GM21619 (cell line): ENCODE measurements at regions not wholly inside any gene's neighbourhood (a gene's known extent, or its start where the extent isn't known, plus 50 kb on each side); places are given as distances from the start of the nearest gene placed in this dataset.
A peak's percentile ranks its signal among the peaks of the same experiment; 100 is the strongest.
"Not testable (repeated sequence)": the region's sequence is repeated elsewhere in the genome, so short reads cannot be mapped to it uniquely, and the experiment has no call there.

Experiments used
- ATAC-seq: cut with Tn5 transposase; IDR thresholded peaks from one replicate; pipeline ENCODE4 v1.9.1; 2021; ENCODE audit not compliant: unreplicated experiment

DNA sequence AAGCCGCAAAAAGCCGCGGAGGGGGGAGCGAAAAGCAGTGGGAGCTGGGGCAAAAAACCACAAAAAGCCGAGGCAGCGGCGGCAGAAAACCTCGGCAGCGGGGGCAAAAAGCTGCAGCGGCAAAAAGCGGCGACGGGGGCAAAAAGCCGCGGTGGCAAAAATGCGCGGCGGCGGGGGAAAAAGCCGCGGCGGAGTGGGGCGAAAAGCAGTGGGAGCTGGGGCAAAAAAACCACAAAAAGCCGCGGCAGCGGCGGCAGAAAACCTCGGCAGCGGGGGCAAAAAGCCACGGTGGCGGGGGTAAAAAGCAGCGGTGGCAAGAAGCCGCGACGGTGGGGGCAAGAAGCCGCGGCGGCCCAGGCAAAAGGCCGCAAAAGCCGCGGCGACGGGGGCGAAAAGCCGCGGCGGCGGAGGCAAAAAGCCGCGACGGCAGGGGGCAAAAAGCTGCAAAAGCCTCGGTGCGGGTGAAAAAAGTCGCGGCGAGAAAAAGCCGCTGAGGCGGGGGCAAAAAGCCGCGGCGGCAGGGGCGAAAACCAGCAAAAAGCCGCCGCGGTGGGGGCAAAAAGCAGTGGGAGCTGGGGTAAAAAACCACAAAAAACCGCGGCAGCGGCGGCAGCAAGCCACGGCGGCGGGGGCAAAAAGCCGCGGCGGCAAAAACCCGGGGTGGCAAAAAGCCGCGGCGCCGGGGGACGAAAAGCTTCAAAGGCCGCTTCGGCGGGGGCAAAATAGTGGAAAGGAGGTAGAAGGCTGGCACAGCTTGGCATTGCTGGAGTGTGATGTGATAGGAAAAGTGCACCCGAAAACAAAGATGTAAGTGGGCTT is 135.9 kb downstream of the ZNF92 start:
- ATAC-seq, result no peak

DNA sequence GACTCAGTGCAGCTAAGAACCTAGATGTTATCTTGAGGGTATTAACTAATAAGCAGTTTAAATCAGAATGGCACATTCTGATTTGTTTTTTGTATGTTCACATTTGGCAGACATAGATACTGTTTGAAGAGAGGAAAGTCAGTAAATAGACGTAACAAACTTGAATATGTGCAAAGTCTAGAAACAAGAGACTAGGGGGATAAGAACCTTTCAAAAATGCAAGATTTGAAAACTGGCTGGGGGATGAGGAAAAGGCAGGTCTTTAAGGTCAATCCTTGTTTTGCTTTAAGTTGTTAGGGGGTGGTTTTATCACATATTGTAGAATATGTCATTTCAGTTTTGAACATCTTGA is 136.5 kb downstream of the ZNF92 start:
- ATAC-seq, result not testable (repeated sequence)

DNA sequence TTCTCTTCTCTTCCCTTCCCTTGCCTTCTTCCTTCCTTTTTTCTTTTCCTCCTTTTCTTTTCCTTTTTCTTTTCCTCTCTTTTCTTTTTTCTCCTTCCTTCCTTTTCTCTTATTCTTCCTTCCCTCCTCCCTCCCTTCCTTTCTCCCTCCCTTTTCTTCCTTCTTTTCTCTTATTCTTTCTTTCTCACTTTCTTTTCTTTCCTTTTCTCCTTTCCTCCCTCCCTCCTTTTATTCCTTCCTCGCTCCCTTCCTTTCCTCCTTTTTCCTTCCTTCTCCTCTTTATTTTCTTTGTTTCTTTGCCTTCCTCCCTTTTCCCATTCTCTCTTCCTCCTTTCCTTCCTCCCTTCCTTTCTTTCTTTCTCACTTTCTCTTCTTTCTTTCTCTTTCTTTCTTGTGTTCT is 146.1 kb downstream of the ZNF92 start:
- not testable (repeated sequence) for ATAC-seq

DNA sequence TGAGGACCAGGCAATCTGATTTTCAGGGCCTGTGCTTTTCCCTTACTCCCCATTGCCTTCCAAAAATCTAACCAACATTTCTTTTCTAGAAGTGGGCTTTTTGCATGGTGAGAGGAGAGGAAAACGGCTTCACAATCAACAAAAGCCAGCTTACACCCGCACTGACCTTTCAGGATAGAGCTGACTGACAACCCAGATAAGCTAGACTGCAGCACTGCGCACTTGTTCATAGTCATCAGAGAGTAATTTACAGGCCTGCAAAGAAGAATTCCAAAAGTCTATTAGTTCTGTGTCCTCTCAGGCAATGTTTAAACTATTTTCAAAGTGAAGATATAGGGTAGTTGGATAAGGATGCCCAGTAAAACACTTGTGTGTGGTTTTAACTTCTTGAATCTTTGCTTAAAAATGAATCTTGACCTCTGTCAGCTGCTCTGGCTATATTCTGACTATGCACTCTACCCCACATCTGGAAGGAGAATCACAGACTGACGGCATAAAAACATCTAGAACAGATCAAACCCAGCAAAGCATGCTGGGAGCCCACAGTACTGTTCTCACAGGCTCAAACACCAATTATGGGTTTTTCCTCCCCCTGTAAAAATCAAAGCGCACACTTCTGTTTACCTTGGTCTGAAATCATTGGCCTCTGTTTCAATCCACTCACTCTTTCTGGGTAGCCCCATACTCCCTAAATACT is 172.0 kb downstream of the ZNF92 start:
- ATAC-seq, result not testable (repeated sequence)

DNA sequence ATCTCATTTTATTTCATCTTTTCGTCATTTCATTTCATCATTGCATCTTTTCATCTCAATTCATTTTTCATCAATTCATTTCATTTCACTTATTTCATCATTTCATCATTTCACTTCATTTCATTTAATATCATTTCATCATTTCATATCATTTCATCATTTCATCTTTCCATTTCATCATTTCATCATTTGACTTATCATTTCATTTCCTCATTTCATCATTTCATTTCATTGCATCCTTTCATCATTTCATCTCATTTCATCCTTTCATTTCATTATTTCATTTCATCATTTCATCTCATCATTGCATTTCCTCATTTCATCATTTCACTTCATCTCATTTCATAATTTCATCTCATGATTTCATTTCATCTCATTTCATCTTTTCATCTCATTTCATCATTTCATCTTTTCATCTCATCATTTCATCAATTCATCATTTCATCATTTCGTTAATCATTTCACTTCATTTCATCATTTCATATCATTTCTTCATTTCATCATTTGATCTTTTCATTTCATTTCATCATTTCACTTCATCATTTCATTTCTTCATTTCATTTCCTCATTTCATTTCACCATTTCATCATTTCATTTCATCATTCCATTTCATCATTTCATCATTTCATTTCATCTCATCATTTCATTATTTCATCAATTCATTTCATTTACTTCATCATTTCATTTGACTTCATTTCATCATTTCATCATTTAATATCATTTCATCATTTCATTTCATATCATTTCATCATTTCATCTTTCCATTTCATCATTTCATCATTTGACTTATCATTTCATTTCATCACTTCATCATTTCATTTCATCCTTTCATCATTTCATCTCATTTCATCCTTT is 176.2 kb downstream of the ZNF92 start:
- not testable (repeated sequence) for ATAC-seq

DNA sequence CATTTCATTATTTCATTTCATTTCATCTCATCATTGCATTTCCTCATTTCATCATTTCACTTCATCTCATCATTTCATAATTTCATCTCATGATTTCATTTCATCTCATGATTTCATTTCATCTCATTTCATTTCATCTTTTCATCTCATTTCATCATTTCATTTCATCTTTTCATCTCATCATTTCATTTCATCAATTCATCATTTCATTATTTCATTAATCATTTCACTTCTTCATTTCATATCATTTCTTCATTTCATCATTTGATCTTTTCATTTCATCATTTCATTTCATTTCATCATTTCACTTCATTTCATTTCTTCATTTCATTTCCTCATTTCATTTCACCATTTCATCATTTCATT is 176.8 kb downstream of the ZNF92 start:
- ATAC-seq, result not testable (repeated sequence)

DNA sequence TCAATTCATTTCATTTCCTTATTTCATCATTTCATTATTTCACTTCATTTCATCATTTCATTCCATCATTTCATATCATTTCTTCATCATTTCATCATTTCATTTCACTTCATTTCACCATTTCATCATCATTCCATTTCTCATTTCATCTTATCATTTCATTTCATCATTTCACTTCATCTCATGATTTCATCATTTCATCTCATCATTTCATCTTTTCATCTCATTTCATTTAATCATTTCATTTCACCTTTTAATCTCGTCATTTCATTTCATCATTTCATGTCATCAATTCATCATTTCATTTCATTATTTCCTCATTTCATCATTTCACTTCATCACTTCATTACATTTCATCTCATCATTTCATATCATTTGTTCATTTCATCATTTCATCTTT is 177.4 kb downstream of the ZNF92 start:
- not testable (repeated sequence) for ATAC-seq

DNA sequence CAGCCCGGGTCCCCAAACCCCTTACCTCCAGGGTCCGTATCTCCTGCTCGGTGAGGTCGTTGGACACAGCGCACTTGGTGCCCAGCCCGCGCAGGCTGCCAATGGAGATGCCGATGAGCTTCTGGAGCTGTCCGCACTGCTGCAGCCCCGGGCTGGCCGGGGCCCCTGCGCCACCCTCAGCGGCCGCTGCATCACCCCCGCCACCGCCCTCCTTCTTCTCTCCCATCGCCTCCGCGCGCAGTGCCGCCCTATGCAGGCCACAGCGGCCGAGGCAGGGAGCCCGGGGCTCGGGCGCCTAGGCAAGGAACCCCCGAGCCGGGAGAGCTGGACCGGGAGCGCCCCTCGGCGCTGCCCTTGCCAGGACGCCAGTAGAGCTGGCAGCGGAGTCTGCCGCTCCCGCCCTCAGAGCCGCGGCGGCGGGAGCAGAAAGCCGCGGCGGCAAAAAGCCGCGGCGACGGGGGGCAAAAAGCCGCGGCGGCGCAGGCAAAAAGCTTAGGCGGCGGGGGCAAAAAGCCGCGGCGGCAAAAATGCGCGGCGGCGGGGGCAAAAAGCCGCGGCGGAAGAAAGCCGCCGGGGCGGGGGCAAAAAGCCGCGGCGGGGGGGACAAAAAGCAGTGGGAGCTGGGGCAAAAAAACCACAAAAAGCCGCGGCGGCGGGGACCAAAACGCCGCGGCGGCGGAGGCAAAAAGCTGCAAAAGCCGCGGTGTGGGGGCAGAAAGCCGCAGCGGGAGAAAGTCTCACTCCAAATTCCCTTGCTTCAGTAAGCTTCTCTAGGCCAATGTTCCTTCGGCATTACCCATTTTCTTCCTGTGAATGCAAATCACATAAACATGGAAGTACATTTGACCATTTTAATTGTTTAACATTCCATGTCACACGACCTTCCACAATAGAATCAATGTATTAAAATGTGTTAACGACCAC is 181.2 kb downstream of the ZNF92 start:
- ATAC-seq, result not testable (repeated sequence)

DNA sequence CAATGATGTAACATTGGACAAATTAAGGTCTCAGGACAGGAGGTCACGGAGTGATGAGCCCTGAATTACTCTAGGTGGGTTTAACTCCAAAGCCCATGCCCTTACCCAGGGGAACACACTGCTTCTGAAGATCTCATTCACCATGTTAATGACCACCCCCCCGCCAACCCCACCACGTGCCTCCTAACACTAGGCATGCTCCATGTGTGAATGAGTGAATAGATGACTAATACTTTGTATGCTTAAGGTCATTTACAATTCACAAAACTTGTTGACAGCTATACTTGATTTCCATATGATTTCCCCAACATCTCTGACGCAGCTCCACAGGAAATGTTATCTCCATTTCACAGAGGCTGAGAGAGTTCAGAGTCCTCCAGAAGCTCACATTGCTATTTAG is 184.9 kb downstream of the ZNF92 start:
- not testable (repeated sequence) for ATAC-seq

DNA sequence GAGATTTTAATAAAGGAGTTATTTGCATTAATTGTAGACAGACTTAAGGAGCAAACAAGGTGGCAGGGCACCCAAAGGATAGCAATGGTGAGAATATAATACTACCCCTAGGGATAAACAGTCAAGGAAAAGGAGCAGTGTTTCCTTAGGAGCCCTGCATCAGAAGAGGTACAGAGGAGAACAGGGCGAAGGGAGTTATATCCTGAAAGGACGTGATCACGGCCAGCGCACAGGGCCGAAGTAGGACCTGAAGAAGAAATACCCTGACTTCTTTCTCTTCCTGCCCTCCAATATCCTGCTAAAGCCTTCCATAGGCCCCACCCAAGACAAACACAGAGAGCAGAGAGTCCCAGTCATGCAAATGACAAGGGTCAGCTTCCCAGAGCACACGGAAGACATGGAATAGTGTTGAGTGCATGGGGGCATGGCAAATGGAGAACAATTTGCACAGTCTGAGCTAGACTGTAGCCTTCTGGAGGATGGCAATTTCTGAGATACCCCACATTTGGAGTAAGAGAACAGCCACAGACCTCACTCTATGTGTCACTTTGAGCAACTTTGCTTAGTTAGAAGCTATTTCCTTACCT is 188.2 kb downstream of the ZNF92 start:
- not testable (repeated sequence) for ATAC-seq

DNA sequence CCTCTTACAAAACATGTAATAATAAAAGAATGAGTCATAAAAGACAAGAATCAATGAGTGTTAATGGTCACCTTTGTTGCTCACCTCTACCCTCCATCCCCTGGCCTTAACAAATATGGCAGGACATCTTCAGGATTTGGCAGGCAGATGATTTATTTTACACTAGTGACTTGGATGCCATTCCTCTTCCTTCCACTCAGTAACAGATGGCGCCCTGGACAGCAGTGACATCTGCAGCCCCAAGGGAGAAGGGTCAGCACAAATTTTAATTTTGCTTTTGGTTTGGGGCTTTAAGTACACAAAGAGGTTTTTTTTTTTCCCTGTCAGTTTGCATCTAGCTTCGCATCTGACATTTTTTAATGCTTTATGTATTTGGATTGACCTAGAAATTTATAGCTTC is 188.9 kb downstream of the ZNF92 start:
- ATAC-seq, result peak; percentile 77

DNA sequence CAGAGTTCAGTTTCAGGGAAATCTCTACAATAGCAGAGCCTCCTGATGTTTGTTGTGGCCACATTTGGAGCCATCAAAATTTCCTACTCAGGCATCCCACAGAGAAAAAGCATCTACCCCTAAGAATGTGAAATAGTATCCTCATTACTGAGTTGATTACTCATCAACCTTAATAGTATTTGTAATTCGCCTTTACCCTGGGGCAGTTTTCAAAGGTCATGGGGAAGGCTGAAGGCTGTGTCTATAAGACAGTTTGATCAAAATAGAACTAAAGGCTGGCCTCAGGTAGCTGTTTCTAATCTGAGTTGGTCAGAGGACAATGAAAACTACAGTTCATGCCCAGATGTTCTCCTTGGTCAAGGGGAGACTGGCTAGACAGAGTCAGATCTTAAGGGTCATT is 189.7 kb downstream of the ZNF92 start:
- ATAC-seq, result not testable (repeated sequence)

DNA sequence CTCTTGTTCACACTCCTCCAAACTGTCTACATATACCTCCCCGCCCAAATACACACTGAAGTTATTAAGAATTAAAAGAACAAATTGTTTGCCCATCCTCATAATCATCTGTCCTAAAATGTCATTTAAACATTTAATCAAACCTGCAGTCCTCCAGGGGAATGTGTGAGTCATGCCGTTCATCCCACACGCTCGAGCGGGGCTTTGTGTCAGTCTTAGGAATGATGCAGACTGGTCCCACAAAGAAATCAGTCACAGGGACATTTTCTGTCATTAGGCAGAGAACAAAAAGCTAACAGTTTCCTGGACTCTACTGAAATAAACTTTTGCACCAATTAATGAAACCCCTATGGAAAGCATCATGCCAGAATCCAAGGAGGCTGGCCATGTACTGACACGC is 194.6 kb downstream of the ZNF92 start:
- ATAC-seq, result not testable (repeated sequence)

DNA sequence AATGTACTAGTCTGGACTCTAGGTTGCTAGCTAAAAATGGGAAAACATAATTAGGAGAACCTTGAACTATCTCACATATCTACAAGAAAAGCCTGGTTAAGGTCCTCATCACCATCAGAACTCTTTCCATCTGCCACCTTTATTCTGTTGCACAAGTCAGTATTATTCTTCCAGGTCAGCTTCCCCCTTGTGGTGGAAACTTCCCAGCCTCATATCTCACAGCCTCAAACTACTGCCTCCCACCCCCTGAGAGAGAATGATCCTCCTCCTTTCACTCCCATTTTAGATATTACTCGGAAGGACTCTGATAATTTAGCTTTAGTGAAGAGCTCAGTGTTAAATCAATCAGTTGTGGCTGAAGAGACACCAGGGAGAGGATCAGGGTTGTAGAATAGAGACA is 197.3 kb downstream of the ZNF92 start:
- not testable (repeated sequence) for ATAC-seq

DNA sequence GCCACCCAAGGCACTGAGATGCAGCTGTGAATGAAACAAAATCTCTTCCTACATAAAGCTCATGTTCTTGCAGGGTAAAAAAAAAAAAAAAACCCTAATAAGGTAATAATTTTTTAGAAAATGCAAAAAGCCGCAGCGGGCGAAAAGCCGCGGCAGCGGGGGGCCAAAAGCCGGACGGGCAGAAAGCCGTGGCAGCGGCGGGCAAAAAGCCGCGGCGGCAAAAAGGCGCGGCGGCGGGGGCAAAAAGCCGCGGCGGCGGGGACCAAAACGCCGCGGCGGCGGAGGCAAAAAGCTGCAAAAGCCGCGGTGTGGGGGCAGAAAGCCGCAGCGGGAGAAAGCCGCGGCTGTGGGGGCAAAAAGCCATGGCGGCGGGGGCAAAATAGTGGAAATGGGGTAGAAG is 198.9 kb downstream of the ZNF92 start:
- ATAC-seq, result not testable (repeated sequence)

DNA sequence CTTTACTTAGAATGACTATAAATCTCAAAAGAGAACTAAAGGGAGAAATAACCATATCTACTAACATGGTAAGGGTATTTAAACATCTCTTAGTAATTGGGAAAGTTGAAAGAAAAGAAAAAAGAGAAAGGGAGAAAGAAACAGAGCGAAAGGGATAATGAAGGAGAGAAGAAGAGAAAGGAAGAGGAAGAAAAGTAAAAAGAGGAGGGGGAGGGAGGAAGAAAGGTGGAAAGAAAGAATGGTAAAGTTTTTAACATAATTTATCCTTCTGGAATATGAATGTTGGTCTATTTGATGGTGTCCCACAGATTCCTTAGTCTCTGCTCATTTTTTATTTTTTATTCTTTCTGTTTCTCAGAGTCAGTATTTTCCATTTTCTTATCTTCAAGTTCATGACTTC is 202.7 kb downstream of the ZNF92 start:
- ATAC-seq, result not testable (repeated sequence)

DNA sequence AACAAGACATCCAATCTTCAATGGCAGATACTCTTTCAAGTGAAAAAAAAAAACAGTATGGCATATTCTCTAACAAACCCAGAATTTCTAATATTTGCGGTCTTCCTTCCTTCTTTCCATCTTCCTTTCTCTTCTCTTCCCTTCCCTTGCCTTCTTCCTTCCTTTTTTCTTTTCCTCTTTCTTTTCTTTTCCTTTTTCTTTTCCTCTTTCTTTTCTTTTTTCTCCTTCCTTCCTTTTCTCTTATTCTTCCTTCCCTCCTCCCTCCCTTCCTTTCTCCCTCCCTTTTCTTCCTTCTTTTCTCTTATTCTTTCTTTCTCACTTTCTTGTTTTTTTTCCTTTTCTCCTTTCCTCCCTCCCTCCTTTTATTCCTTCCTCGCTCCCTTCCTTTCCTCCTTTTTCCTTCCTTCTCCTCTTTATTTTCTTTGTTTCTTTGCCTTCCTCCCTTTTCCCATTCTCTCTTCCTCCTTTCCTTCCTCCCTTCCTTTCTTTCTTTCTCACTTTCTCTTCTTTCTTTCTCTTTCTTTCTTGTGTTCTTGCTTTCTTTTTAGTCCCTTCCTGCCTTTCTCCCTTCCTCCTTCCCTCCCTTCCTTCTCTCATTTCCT is 209.0 kb downstream of the ZNF92 start:
- ATAC-seq, result not testable (repeated sequence)

DNA sequence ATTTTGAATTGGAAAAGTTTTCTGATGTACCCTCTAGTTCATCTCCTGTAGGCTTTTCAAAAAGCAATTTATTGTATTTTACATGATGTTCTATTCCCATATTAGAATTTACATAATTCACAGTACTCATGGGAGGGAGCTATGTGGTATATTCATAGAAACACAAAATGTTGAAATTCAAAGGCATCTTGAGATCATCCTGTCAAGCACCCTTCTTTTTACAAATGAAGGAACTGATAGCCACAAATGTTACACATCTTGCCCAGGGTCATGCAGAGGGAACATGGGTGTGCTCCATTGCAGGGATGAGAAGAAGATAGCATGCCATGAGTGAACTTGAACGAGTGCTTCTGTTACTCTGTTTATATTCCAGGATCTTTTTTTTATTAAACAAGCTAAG is 228.8 kb downstream of the ZNF92 start:
- not testable (repeated sequence) for ATAC-seq

DNA sequence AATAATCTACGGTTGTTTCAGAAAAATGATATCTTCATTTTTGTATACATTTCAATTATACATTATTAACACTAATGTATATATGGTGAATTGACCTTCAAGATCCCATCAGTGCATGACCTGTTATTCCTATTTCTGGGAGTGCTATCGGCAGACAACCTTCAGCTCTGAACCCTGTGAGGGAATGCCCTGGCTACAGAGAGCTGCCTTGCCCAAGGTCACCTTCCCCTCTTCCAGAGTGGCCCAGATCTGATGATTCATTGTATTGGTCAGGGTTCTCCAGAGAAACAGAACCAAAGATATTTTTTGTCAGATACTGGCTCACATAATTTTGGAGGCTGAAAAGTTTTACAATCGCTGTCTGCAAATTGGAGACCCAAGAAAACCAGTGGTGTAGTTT is 235.5 kb downstream of the ZNF92 start:
- no peak for ATAC-seq
